Inflammatory macrophage (primary cell): ENCODE measurements at regions not wholly inside any gene's neighbourhood (a gene's known extent, or its start where the extent isn't known, plus 50 kb on each side); places are given as distances from the start of the nearest gene placed in this dataset.
"Not testable (repeated sequence)": the region's sequence is repeated elsewhere in the genome, so short reads cannot be mapped to it uniquely, and the experiment has no call there.

Experiments used
- DNase-seq, 2 donors: peaks; one replicate each; pipeline ENCODE4 v3.0.0-alpha.2; 2020 to 2022

- DNase-seq = no peak
These were observed 252.0 kb upstream of the DIAPH2 start for GRCh38 chrX:96432647-96433046.

GRCh38 chrX:96433409-96434077, 251.1 kb upstream of the DIAPH2 start:
- DNase-seq = no peak

- no peak for DNase-seq
These were observed 249.1 kb upstream of the DIAPH2 start for GRCh38 chrX:96435378-96436035.

GRCh38 chrX:96436105-96436504, 248.5 kb upstream of the DIAPH2 start:
- DNase-seq = no peak

- DNase-seq = no peak
These were observed 245.8 kb upstream of the DIAPH2 start for GRCh38 chrX:96438803-96439202.

GRCh38 chrX:96440941-96441340, 243.7 kb upstream of the DIAPH2 start:
- DNase-seq = no peak

GRCh38 chrX:96445531-96446065, 239.0 kb upstream of the DIAPH2 start:
- peak; percentile 5 to 11 for DNase-seq

GRCh38 chrX:96446524-96446923, 238.1 kb upstream of the DIAPH2 start:
- DNase-seq = no peak

GRCh38 chrX:96447161-96447560, 237.5 kb upstream of the DIAPH2 start:
- DNase-seq = no peak

GRCh38 chrX:96449191-96449590, 235.5 kb upstream of the DIAPH2 start:
- DNase-seq = peak in 1 of 2 donors; percentile 37

- DNase-seq = no peak
These were observed 234.7 kb upstream of the DIAPH2 start for GRCh38 chrX:96449896-96450295.

- no peak for DNase-seq
These were observed 231.5 kb upstream of the DIAPH2 start for GRCh38 chrX:96453139-96453538.

GRCh38 chrX:96455078-96455477, 229.6 kb upstream of the DIAPH2 start:
- no peak for DNase-seq

- no peak for DNase-seq
These were observed 219.6 kb upstream of the DIAPH2 start for GRCh38 chrX:96464880-96465558.

GRCh38 chrX:96474029-96474740, 210.5 kb upstream of the DIAPH2 start:
- no peak for DNase-seq

GRCh38 chrX:96474741-96475125, 209.9 kb upstream of the DIAPH2 start:
- DNase-seq = no peak

- DNase-seq = no peak
These were observed 204.6 kb upstream of the DIAPH2 start for GRCh38 chrX:96480081-96480480.

- DNase-seq = no peak
These were observed 202.8 kb upstream of the DIAPH2 start for GRCh38 chrX:96481831-96482230.

- no peak for DNase-seq
These were observed 200.9 kb upstream of the DIAPH2 start for GRCh38 chrX:96483647-96484160.

- not testable (repeated sequence) for DNase-seq
These were observed 198.0 kb upstream of the DIAPH2 start for GRCh38 chrX:96486687-96487086.

GRCh38 chrX:96502507-96502906, 182.1 kb upstream of the DIAPH2 start:
- DNase-seq = no peak

- not testable (repeated sequence) for DNase-seq
These were observed 155.3 kb upstream of the DIAPH2 start for GRCh38 chrX:96529386-96529785.
